SH-SY5Y (cell line): ENCODE measurements at regions not wholly inside any gene's neighbourhood (a gene's known extent, or its start where the extent isn't known, plus 50 kb on each side); places are given as distances from the start of the nearest gene placed in this dataset.

ENCODE experiments used
- GATA2 ChIP-seq: IDR thresholded peaks from 2 replicates; pipeline ENCODE4 v1.6.1; 2011; ENCODE audit warnings: mild to moderate bottlenecking, low read depth, low read length
- GATA3 ChIP-seq: IDR thresholded peaks from 2 replicates; pipeline ENCODE4 v1.6.1; 2011; ENCODE audit warnings: low read depth, mild to moderate bottlenecking, low read length, moderate library complexity

DNA sequence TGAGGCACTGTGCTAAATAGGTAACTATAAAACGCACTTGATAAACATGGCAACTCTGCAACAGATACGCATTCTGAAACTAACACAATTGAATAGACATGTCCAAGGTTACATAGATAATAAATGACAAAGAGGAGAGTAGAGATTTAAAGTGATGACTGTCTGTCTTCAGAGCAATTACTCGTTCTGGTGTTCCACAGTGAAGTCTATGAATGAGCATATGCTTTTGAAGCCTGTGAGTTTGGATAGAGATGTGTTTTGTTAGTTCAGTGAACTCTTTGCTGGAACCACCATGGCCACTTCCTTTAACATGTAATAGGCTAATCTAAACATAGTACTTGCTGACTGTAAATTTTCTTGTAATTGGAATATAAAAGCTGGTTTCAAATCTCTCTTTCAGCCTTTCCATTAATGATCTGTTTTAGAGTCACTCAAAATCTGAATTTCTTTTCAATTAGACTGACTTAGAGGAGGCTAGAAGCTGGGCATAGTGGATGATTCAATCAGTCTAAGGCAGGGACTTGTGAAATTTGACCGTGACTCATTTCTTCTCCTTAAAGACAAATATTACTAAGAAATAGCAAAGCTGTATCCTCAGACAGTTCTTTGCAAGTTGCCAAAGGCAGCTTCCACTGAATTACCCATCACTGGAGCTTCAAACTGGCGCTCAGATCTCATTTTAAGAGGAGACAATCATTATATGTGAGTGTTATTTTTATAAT, 1130.1 kb upstream of the CELF4 start:
- TF ChIP-seq GATA2 = no peak
- no peak for TF ChIP-seq GATA3
